HepG2 (cell line): ENCODE measurements at regions not wholly inside any gene's neighbourhood (a gene's known extent, or its start where the extent isn't known, plus 50 kb on each side); places are given as distances from the start of the nearest gene placed in this dataset.

ENCODE experiments used
- AGO1 ChIP-seq: fragments of 200-400 bp; formaldehyde crosslinking; IDR thresholded peaks from 2 replicates; pipeline ENCODE4 v1.6.1; 2017; ENCODE audit warnings: mild to moderate bottlenecking, low read depth, low read length, moderate library complexity; ENCODE audit not compliant: poor library complexity, severe bottlenecking
- CENPBD1 ChIP-seq: sonication (generic); formaldehyde crosslinking; IDR thresholded peaks from 2 replicates; pipeline ENCODE4 v1.8.0; 2022; ENCODE audit warnings: missing genetic modification reagents, low read depth, mild to moderate bottlenecking, borderline replicate concordance
- DMAP1 ChIP-seq: IDR thresholded peaks from 2 replicates; pipeline ENCODE4 v1.6.1; 2016
- HDAC1 ChIP-seq: sonication (generic); formaldehyde crosslinking; IDR thresholded peaks from 2 replicates; pipeline ENCODE4 v1.5.1; 2020; ENCODE audit warnings: mild to moderate bottlenecking, missing genetic modification reagents
- HMGXB4 ChIP-seq, 2 experiments: sonication (generic) in 1 of 2; formaldehyde crosslinking in 1 of 2; IDR thresholded peaks; 2 replicates each; pipeline versions ENCODE4 v1.4.0 to v1.6.1; 2018 to 2020; ENCODE audit warnings: missing genetic modification reagents in 2 of 2, borderline replicate concordance in 1 of 2, low read depth in 1 of 2, mild to moderate bottlenecking in 1 of 2, missing biosample characterization in 1 of 2
- HNF1B ChIP-seq: sonication (generic); formaldehyde crosslinking; IDR thresholded peaks from 2 replicates; pipeline ENCODE4 v1.5.1; 2020; ENCODE audit warnings: mild to moderate bottlenecking, moderate library complexity, missing genetic modification reagents
- MAX ChIP-seq: IDR thresholded peaks from 2 replicates; pipeline ENCODE4 v1.6.1; 2012; ENCODE audit warnings: inconsistent platforms
- MED1 ChIP-seq: sonication (generic); formaldehyde crosslinking; IDR thresholded peaks from 2 replicates; pipeline ENCODE4 v1.4.0; 2020; ENCODE audit warnings: missing genetic modification reagents
- NFIC ChIP-seq: IDR thresholded peaks from 2 replicates; pipeline ENCODE4 v1.6.1; 2012; ENCODE audit warnings: mild to moderate bottlenecking, low read length, inconsistent platforms
- ONECUT2 ChIP-seq: sonication (generic); formaldehyde crosslinking; IDR thresholded peaks from 2 replicates; pipeline ENCODE4 v1.4.0; 2020; ENCODE audit warnings: missing genetic modification reagents
- SOX13 ChIP-seq, 3 experiments: fragments of 450-650 bp in 1 of 3; sonication (generic) in 1 of 3; formaldehyde crosslinking in 1 of 3; IDR thresholded peaks in 2 of 3; conservative IDR thresholded peaks in 1 of 3; 2 replicates each; pipeline versions ENCODE4 v1.5.0 to v1.6.1; 2016 to 2020; ENCODE audit warnings: antibody characterized with exemption in 1 of 3, mild to moderate bottlenecking in 1 of 3, missing compliant biosample characterization in 1 of 3, missing genetic modification reagents in 1 of 3, moderate library complexity in 1 of 3
- TFAP4 ChIP-seq: sonication (generic); IDR thresholded peaks from 2 replicates; pipeline ENCODE4 v1.6.1; 2016; ENCODE audit warnings: low read depth, borderline replicate concordance
- TFDP1 ChIP-seq: IDR thresholded peaks from 2 replicates; pipeline ENCODE4 v1.6.1; 2016; ENCODE audit warnings: missing compliant biosample characterization, missing genetic modification reagents, borderline replicate concordance
- THAP11 ChIP-seq: IDR thresholded peaks from 2 replicates; pipeline ENCODE4 v1.6.1; 2016; ENCODE audit warnings: missing biosample characterization, missing genetic modification reagents
- TSC22D2 ChIP-seq: sonication (generic); formaldehyde crosslinking; IDR thresholded peaks from 2 replicates; pipeline ENCODE4 v1.5.1; 2020; ENCODE audit warnings: missing genetic modification reagents, mild to moderate bottlenecking, borderline replicate concordance
- ZBTB25 ChIP-seq: IDR thresholded peaks from 2 replicates; pipeline ENCODE4 v1.6.1; 2018; ENCODE audit warnings: missing genetic modification reagents
- ZNF232 ChIP-seq: sonication (generic); formaldehyde crosslinking; IDR thresholded peaks from 2 replicates; pipeline ENCODE4 v1.4.0; 2020; ENCODE audit warnings: missing genetic modification reagents, borderline replicate concordance
- ZNF441 ChIP-seq: sonication (generic); formaldehyde crosslinking; IDR thresholded peaks from 2 replicates; pipeline ENCODE4 v1.7.0; 2021; ENCODE audit warnings: missing genetic modification reagents, borderline replicate concordance
- ZNF652 ChIP-seq: IDR thresholded peaks from 2 replicates; pipeline ENCODE4 v1.6.1; 2016; ENCODE audit warnings: low read depth, borderline replicate concordance
- ZNF678 ChIP-seq: sonication (generic); formaldehyde crosslinking; IDR thresholded peaks from 2 replicates; pipeline ENCODE4 v1.4.0; 2020; ENCODE audit warnings: mild to moderate bottlenecking, missing genetic modification reagents
- ZNF773 ChIP-seq: sonication (generic); formaldehyde crosslinking; IDR thresholded peaks from 2 replicates; pipeline ENCODE4 v1.4.0; 2020; ENCODE audit warnings: missing genetic modification reagents, borderline replicate concordance
- ZNF788 ChIP-seq: sonication (generic); formaldehyde crosslinking; IDR thresholded peaks from 2 replicates; pipeline ENCODE4 v1.5.0; 2020; ENCODE audit warnings: mild to moderate bottlenecking, missing genetic modification reagents, borderline replicate concordance

GRCh38 chr16:64158941-64159588 lies 962.8 kb downstream of the CDH11 start (continued):
- TF ChIP-seq CENPBD1 (no peak), ZNF788 (CRISPR knock-in tag) (peak; percentile 47; the same call in 1 of the 2 replicates), ONECUT2 (CRISPR knock-in tag) (peak; percentile 88), NFIC (peak; percentile 83), ZNF441 (peak; percentile 58; the same call in 1 of the 2 replicates), MED1 (CRISPR knock-in tag) (peak; percentile 91), MAX (peak; percentile 96), HDAC1 (peak; percentile 82), THAP11 (CRISPR knock-in tag) (peak; percentile 77), TSC22D2 (CRISPR knock-in tag) (no peak), TFAP4 (0 out of 2 replicates have a peak, but pooled peaks have one; percentile 8), HNF1B (CRISPR knock-in tag) (peak; percentile 90), ZNF678 (CRISPR knock-in tag) (no peak), TFDP1 (CRISPR knock-in tag) (peak; percentile 80; the same call in 1 of the 2 replicates), ZNF773 (CRISPR knock-in tag) (no peak), AGO1 (no peak), ZNF232 (no peak), ZBTB25 (CRISPR knock-in tag) (peak; percentile 84), HMGXB4 (CRISPR knock-in tag; IDR thresholded peaks at IDR 0.05; ENCODE audit: borderline replicate concordance in 1 of 2, low read depth in 1 of 2) (peak in 1 of 2 experiments; percentile 41; a peak in 2 of 4 replicates), DMAP1 (CRISPR knock-in tag) (peak; percentile 66), ZNF652 (CRISPR knock-in tag) (peak; percentile 22; the same call in 1 of the 2 replicates), SOX13 (IDR thresholded peaks at IDR 0.05) (0 out of 2 replicates have a peak, but pooled peaks have one; percentile 25), SOX13 (CRISPR knock-in tag; conservative IDR thresholded peaks at IDR 0.05 in 1 of 2, IDR thresholded peaks at IDR 0.05 in 1 of 2) (peak in 1 of 2 experiments; percentile 77; a peak in 2 of 4 replicates)
